Ramos (cell line): ENCODE measurements at regions not wholly inside any gene's neighbourhood (a gene's known extent, or its start where the extent isn't known, plus 50 kb on each side); places are given as distances from the start of the nearest gene placed in this dataset.
"Not testable (repeated sequence)": the region's sequence is repeated elsewhere in the genome, so short reads cannot be mapped to it uniquely, and the experiment has no call there.

Experiments
- in situ Hi-C: fragments of 300-500 bp; cut with MboI; formaldehyde crosslinking; loops from one replicate; pipeline ENCODE4 v1.14.3; 2022; ENCODE audit warnings: low sequenced_read_pairs; ENCODE audit not compliant: unreplicated experiment

- in situ Hi-C loops, result no loop called here
These were observed 672.2 kb upstream of the CELF4 start for GRCh38 chr18:38237796-38238195.

- in situ Hi-C loops, result no loop called here
These were observed 656.0 kb upstream of the CELF4 start for GRCh38 chr18:38221476-38222100.

DNA sequence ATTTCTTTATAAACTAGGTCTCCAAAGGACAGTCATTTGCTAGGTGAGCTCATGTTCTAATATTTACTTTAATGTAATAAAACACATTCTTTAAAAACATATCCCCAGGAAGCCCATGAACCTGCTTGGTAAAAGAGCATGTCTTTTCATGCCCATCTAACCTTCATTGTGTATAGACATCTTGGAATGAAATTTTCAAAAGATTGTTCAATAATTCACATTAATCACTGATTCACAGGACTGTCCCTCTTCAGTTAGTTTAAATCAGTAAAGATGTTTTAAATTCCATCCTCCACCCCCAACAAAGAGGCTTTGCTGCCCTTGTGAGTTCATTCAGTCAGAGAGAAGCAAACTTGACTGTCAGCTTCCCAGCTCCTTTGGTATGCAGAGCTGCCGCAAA lies 633.4 kb upstream of the CELF4 start:
- in situ Hi-C loops, result no loop called here

DNA sequence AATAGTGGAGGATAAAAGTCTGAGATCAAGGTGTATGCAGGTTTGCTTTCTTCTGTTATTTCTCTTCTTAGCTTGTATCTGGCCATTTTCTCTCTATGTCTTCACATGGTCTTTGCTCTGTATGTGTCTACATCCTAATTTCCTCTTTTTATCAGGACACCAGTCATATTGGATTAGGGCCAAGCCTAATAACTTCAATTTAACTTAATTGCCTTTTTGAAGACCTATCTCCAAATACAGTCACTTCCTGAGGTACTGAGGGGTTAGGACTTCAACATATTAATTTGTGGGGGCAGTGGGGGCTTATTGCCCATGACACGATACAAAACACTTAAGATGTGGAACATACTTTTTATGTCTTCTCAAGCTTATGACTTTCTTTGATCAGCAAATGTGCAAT lies 632.9 kb upstream of the CELF4 start:
- in situ Hi-C loops, result no loop called here

DNA sequence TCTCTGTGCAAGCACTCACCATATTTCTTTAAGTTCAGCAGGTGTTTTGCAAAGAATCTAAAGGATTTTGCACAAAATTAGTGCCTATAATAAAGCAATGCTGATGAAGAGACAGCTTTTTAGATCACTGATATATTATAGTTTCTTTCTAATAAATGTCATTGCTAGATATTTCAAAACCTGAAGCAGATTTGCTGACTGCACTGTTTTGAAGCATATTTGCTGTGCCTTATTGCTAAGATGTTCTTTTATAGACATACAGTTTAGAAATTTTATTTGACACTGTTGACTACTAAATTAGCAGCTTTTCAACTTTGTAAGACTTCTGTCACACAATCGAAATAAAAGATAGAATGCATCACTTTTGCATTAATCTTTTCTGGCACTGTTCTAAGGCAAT lies 620.9 kb upstream of the CELF4 start:
- in situ Hi-C loops, result no loop called here

DNA sequence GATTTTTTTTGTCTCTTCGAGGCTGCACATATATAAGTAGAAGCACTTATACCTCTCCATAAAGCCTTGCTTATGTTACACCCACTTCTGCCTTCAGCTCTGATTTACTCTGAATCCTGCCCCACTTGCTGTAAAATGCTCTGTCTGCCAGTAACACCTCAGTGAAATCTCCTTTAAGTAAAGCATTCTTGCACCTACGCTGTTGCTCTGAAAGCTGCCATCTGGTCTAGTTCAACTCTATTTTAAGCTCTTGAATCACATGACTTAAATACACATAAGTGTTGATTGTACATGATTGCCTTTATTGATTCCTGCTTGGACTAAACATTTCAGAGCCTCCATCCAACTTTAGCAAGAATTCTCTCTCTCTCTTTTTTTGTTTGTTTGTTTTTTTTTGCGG lies 609.0 kb upstream of the CELF4 start:
- in situ Hi-C loops, result no loop called here

- in situ Hi-C loops, result no loop called here
These were observed 608.6 kb upstream of the CELF4 start for GRCh38 chr18:38174173-38174572.

DNA sequence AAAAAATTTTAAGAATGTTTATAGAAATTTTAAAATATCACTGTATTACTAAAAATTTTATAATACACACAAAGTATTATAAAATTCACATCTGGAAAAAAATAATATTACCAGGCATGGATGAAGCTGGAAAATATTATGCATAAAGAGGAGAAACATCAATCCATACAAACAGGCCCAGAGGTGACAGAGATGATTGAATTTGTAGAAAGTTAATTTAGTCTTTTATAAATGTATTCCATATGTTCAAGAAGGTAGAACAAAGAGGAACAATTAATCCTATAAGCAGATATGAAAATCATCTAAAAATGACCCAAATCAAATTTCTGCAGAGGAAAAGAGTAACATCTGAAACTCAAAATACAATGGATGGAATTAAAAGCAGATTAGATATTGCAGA lies 605.2 kb upstream of the CELF4 start:
- in situ Hi-C loops, result no loop called here

GRCh38 chr18:38167623-38168022 lies 602.0 kb upstream of the CELF4 start:
- in situ Hi-C loops, result no loop called here

DNA sequence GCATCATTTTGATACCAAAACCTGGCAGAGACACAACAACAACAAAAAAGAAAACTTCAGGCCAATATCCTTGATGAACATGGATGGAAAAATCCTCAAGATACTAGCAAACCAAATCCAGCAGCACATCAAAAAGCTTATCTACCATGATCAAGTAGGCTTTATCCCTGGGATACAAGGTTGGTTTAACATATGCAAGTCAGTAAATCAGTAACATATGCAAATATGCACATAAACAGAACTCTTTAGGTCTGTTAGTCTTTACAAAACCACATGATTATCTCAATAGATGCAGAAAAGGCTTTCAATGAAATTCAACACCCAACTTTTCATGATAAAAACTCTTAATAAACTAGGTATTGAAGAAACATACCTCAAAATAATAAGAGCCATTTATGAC lies 587.5 kb upstream of the CELF4 start:
- in situ Hi-C loops, result not testable (repeated sequence)

- in situ Hi-C loops, result no loop called here
These were observed 551.1 kb upstream of the CELF4 start for GRCh38 chr18:38116716-38117115.

DNA sequence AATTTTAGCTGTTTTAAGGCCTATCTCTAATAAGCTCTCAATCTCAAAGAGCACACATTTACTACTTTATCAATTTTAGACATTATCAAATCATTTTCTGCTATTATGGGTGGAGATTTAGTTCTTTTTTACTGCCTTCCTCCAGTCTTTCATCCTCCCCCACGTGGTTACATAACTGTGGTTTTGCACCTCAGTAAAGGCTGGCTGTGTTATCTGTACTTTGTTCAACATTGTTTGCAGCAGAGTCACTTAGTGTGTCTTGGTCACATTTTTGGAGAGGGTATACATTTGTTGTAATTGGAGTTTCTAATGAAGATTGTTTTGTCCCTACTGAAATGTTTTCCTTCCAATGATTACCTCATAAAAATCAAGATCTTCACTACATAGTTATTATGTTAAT lies 549.6 kb upstream of the CELF4 start:
- in situ Hi-C loops, result no loop called here

DNA sequence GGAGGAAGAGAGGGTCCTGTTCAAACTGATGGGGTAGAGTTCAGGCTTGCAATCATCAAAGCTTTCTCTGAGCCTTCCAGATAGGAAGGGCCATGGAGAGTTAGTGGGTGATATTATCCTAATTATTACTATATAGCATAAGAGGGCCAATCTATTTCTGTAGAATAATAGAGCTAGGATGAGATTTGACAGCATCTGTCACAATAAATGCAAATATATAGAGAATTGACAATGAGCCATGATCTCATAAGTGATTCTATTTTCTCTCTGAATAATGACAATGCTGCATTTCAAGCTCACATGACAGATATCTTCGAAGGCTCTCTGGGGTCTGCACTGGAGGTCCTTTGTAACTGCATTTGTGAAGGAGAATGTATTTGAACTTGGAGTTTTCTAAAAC lies 521.9 kb upstream of the CELF4 start:
- in situ Hi-C loops, result no loop called here

- in situ Hi-C loops, result no loop called here
These were observed 515.9 kb upstream of the CELF4 start for GRCh38 chr18:38081516-38081915.

DNA sequence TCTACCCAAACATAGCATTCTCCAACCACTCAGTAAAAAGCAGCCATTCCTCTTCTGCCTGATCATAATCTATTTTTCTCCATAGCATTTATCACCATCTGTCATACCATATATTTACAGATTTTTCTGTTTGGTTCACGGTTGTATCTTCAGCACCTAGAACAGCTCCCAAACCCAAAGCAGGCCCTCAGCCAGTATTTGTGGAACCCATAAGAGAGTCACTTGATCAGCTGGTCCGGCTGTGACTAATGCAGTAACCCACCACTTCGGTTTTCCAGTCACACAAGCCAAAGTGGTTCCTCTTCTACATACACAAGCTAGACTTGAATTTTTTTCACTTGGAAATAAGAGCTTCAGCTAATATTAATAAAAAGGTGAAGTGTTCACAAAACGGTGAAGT lies 511.6 kb upstream of the CELF4 start:
- in situ Hi-C loops, result no loop called here

GRCh38 chr18:38076346-38077070 lies 510.9 kb upstream of the CELF4 start:
- in situ Hi-C loops, result no loop called here

DNA sequence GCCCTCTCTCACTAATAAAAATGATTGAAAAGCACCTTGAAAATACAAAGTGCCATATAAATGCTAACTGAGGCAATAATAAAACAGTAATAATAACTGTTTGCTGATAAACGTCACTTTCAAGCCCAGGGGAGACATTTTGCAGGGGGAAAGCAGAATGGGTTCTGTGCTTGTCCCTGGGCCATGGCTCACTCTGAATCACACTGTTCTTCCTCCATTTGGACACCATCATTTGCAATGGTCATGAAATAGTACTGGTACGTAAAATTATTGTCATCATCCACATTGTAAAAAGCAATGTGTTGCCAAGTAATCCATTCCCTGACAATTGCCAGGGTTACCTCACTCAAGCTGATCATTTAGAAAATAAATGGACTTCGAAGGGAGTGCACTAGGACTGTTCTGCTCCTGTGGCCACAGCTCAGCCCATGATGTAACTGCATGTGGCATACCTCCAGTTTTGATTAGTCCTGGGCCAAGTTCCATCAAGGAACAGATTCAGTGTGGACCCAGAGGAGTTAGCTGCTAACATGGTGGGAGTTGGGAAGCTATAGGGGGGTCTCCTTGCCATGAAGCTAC lies 508.8 kb upstream of the CELF4 start:
- in situ Hi-C loops, result no loop called here

GRCh38 chr18:38067821-38068220 lies 502.2 kb upstream of the CELF4 start:
- in situ Hi-C loops, result no loop called here

DNA sequence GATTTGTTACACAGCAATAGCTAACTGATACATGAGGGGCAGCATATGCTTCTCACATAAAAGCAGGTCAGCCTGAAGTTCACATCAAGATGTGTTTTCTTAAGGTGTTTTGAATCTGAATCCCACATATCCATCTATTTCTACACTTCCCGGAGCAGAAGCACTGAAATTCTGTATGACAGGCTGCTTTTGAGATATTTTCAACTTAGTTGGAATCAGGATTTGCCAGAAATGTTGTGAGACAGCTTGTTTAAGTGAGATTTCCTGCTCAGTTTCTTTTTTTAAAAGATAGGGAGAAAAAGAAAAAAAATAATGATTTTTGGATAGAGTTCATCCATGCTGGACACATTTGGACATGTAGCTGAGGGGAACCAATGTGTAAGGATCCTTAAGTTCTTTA lies 501.5 kb upstream of the CELF4 start:
- in situ Hi-C loops, result no loop called here

GRCh38 chr18:38052879-38053590 lies 487.4 kb upstream of the CELF4 start:
- in situ Hi-C loops, result no loop called here

- in situ Hi-C loops, result no loop called here
These were observed 482.2 kb upstream of the CELF4 start for GRCh38 chr18:38047820-38048219.
